GM19043 (cell line): ENCODE measurements at regions not wholly inside any gene's neighbourhood (a gene's known extent, or its start where the extent isn't known, plus 50 kb on each side); places are given as distances from the start of the nearest gene placed in this dataset.
A peak's percentile ranks its signal among the peaks of the same experiment; 100 is the strongest.
"Not testable (repeated sequence)": the region's sequence is repeated elsewhere in the genome, so short reads cannot be mapped to it uniquely, and the experiment has no call there.

Experiments used
- ATAC-seq: cut with Tn5 transposase; IDR thresholded peaks from one replicate; pipeline ENCODE4 v1.9.1; 2021; ENCODE audit warnings: low read depth; ENCODE audit not compliant: unreplicated experiment

DNA sequence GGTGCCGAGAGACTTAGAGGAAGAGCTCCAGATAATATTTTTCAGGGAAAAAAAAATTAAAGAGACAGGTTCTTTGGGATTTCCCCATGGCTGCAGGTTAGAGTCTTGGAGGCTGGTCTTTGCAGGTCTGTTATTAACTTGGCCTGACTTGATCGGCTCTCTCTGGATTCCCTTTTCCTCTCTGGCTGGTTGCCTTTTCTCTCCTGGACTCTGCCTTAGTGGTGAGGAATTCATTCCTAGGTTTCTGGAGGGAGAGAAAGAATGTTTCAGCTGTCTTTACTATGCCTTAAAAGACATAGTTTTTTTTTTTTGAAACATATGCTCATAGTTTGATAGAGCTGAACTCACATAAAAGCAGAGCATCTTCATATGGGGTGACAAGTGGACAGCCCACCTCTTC is 336.3 kb downstream of the BMP4 start:
- ATAC-seq = no peak

DNA sequence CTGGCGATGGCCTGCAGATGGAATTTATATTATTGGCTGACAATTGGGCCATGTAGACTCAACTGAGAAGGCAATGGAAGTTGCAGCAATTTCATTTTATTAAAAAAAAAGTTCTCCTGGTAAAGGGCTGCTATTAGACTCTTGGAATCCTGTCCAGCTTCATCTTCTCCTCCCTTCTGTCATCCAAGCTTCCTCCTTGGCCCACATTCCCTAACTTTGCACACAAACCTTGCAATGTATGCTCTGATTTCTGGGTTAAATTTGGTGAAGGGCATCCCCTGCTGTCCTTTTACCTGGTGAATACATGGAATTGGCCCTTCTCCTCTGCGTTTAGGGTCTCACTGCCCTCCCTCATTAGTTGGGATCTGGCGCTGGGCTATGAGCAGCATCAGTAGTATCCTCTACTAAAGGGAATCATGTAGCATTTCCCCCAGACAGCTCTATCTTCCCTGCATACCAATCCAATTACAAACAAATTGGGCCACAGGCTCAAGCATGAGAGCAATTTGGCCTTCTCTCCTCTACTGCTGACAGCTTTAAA is 336.9 kb downstream of the BMP4 start:
- no peak for ATAC-seq

DNA sequence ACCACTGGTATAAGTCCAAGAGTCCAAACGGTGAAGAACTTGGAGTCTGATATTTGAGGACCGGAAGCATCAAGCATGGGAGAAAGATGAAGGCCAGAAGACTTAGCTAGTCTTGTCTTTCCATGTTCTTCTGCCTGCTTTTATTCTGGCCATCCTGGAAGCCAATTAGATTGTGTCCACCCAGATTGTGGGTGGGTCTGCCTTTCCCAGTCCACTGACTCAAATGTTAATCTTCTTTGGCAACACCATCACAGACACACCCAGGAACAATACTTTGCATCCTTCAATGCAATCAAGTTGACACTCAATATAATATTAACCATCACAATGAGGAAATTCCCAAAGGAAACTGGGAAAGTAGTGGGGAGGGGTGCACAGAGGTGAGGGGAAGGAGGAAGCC is 340.1 kb downstream of the BMP4 start:
- not testable (repeated sequence) for ATAC-seq

- no peak for ATAC-seq
These were observed 341.4 kb downstream of the BMP4 start for GRCh38 chr14:53615252-53615651.

DNA sequence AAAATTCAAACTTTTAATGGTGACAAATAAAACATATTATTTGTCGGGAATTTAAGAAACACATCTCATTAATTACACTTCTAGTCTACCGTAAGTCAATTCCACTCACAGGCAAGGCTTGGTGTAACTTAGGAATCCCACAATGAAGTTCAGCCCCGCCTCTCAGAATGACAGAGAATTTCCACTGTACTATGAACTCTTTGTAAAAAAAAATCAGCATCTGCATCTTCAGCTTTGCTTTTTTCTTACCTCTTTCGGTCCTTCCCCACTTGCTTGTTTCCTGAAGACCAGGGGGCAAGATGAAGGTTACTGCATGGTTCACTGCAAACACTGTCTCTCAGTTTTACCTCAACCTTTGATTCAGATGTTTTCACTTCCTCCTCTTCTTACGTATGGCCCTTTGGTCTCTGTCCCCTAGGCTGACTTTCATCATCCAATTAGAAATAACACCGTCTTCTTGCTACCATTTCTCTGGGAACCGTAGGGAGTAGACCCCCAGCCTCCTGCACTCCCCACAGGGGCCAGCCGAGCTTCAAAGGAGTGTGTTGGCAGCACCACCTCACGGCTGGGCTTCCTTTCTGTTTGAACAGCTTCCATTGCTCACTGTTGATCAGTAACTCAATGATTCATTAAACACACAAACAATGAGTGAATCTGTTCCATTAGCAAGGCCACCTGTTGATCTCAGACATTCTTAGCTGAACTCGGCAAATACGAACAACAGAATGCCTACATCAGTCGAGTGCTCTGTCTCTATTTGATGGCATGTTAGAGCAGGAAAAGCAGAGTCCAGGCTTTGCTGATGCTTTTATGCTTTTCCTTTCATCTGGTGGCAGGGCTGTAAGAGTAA is 343.0 kb downstream of the BMP4 start:
- peak; percentile 90 for ATAC-seq

DNA sequence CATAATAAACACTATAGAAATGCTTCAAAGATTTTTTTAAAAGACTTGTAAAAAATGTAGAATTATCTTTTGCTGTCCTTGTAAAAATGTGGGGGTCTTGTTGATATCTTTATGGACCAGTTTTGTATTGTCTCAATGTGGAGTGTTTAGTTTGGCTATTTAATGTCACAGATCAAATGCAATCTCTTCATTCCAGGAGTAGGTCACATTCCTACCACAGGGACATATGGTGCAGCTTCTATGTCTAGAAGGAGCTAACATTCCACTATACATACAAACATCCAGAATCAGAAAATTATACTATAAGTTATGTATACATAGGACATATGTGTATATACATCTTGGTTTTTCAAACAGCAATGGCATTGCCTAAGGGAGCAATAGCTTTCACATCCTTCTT is 345.7 kb downstream of the BMP4 start:
- no peak for ATAC-seq

DNA sequence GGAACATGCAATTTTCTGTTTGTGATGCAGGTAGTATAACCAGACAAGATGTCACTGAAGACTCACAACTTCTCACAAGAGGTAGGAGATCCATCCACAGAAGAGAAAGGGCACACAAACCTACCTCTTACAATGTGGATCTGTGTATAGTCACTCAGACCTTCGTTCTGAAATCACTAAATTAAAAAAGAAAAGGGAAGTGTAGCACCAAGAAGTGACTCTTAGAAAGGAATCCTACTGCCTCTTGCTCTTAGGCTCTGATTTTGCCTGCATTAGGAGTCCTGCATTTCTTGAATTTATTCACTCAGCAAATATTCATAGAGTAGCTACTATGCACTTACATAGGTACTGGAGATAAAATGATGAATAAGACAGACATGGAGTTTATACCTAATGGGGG is 347.6 kb downstream of the BMP4 start:
- ATAC-seq = no peak

DNA sequence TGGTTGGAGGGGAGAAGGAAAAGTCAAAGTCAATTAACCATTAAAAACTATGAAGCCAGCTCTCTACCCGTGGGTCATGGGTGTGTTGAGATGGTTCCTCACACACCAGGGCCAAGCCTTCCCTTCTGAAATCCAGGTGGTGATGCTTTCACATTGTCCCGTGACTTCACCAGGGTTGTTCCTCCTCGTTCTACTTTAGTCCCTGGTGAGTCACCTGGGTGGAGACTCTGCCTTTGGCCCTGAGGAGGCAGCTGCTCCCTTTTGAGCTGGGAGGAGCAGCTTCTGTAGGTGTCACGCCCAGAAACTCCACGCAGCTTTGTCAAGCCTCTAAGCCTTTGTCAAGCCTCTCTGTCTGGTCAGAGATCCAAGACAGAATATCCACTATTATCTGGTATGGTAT is 348.3 kb downstream of the BMP4 start:
- ATAC-seq = peak; percentile 41

GRCh38 chr14:53606203-53606602 is 350.4 kb downstream of the BMP4 start:
- ATAC-seq = no peak

GRCh38 chr14:53605562-53605961 is 351.1 kb downstream of the BMP4 start:
- ATAC-seq = no peak

DNA sequence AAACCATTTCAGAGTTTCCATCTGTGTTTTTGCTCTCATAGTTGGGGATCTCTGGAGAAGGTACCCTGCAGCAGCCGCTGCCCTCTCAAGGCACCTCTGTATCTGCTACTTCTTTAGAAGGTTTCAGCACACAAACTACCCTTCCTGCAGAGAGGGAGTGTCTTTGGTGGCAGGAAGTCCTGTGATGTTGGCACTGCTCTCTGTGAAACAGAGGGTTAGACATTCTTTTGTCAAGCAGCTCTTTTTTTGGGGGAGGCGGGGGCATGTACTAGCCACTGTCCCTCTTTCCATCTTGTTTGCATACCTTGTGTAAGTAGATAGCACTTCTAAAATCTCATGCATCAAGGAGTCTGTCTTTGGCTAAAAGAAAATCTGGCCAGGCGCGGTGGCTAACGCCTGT is 352.6 kb downstream of the BMP4 start:
- ATAC-seq = no peak

DNA sequence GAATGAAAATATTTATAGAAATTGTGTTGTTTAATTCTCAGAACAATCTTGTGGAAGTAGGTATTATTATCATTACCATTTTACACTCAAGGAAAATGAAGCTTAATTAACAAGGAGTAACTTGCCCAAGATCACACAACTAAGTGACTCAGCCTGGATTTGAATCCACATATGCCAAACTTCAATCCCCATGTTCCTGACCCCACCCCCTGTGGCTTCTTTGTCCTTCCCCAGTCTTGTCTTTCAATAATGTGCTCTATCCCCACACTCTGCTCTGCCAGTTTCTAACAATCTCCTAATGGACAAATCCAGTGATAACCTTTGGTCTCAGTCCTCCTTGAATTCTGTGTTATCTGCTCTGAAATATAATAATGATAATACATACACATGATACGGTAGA is 355.2 kb downstream of the BMP4 start:
- no peak for ATAC-seq

DNA sequence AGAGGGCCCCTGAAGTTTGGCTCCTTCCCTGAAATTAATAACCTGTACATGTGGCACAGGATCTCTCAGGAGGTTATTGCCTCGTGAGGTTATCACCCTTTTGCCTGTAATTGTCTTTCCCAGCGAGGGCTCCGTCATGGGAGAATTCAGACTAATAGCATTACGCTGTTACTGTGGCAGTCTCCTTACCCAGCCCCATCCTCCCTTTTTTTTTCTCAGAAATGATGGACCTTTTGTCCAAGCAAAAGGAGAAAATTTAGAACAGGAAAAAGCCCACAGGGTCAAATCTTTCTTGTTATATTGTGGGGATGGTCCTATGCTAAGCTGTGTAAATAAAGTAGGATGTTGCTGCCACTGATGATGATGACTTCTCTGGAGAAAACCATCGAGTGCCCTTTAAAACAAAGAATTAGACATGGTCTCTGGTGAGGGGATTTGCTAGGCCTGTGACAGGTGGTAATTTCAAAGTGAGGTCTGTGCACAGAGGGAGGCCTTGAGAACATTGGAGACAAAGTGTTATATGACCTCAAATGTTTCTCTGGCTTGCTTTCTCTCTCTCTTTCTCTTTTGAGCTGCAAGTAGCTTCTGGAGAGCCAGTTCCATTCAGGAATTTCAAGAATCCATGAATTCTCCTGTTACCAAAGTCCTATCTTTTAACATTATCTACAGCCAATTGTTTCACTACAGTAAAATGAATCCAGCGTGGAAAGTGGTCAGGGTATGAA is 357.2 kb downstream of the BMP4 start:
- ATAC-seq = no peak

DNA sequence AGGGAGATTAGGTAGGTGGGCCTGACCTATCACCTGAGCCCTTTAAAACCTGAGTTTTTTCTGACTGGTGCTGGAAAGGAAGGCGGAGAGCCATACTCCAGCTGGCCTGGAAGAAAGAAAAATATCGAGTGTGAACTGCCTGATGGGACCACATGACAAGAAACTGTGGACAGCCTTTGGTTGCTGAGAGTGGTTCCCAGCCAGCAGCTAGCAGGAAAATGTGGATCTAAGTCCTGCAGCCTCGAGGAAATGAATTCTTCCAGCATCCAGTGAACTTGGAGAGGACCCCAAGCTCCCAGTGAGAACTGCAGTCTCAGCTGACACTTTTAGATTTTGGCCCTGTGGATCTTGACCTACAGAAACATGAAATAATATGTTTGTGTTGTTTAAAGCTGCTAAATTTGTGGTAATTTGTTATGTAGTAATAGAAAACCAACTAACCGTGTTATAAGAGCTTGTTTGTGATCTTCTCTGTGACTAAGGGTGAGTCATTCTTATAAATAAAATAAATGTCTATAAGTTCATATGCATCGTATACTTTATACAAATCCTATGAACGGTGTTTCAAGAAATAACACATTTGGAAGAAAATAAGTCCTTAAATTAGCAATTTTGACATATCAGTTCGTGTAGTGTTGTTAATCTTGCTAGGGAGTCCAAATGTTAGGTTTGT is 359.6 kb downstream of the BMP4 start:
- ATAC-seq = no peak

DNA sequence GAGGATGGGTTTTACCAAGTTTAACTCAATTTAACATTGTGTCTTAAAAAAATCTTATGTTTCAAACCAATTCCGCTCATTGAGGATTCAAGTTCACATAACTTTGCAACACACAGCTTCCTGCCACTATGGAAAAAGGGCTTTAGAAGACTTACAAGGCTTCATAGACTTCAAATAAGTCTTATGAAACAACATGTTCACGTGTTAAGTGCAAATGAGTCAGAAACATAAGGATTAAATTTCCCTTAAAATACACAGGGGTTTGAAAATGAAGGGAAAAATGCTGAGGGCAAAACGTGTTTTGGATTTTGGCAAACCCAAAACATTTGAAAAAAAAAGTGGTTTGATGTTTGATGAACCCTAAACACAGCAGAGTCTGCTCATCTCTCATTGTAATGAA is 364.8 kb downstream of the BMP4 start:
- ATAC-seq = no peak

- no peak for ATAC-seq
These were observed 375.1 kb downstream of the BMP4 start for GRCh38 chr14:53581504-53581903.

- no peak for ATAC-seq
These were observed 384.8 kb downstream of the BMP4 start for GRCh38 chr14:53571641-53572328.

DNA sequence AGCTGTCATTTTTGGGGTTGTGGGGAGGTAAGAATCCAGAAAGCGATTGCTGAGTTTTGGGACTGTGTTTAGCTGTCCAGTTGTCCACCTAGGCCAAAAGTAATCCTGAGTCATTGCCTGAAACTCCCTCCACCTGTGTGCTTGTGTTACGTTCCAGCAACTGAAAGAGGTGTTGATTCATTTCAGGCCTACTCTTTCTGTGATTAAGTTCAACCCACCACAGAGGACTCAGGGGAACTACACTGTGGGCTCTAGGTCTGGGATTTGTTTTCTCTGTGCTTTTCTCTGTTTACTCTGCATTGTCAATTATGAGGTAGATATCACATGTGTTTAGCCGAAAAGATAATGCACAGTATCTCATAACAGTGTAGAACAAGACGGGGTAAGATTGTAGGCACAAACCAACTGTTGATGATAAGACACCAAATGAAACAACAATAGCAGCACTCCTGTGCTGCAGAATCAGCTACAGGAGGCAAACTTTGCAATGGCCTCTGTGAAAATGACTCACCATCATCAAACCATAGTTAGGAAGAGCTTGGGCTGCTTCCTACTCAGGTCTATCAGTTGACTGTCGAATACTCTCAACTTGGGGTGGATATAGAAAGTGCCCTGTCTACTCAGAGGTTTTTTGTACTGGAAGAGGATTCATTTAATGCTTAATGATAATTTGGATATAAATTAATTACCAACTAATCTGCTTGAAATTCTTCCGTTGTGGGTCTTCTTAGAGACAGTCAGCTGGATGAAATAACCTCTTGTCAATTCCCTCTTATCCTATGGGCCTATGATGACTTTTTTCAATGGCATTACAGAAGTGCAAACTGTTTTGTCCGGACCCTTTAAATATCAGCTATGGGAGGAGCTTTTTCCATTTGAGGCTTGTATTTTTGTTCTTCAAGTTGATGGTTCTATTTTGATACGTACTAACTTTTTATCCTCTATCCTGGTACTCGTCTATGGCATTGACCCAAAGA is 385.9 kb downstream of the BMP4 start:
- ATAC-seq = peak; percentile 90

DNA sequence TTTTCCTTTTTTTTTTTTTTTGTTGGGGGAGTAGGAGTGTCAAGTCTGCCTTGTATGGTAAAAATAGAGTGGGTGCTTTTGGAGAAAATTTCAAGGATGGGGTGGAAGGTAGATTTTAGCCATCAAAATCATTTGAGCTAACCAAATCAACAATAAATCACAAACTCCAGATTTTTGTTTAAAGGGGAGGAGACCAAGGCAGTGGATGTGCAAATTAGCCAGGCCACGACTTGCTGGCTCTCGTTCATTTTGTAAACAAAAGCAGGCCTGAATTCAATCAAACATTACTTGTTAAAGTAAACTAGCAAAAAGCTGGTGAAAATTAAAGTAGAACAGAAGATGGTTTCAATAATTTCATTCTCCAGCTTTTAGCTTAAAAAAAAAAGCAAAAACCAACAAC is 387.2 kb downstream of the BMP4 start:
- no peak for ATAC-seq
